NCI-H1930 (cell line): ENCODE measurements at regions not wholly inside any gene's neighbourhood (a gene's known extent, or its start where the extent isn't known, plus 50 kb on each side); places are given as distances from the start of the nearest gene placed in this dataset.
"Not testable (repeated sequence)": the region's sequence is repeated elsewhere in the genome, so short reads cannot be mapped to it uniquely, and the experiment has no call there.

Experiments
- DNase-seq, 2 experiments: peaks; one replicate each; lab custom pipeline; 2025; lab: John Stamatoyannopoulos, UW

DNA sequence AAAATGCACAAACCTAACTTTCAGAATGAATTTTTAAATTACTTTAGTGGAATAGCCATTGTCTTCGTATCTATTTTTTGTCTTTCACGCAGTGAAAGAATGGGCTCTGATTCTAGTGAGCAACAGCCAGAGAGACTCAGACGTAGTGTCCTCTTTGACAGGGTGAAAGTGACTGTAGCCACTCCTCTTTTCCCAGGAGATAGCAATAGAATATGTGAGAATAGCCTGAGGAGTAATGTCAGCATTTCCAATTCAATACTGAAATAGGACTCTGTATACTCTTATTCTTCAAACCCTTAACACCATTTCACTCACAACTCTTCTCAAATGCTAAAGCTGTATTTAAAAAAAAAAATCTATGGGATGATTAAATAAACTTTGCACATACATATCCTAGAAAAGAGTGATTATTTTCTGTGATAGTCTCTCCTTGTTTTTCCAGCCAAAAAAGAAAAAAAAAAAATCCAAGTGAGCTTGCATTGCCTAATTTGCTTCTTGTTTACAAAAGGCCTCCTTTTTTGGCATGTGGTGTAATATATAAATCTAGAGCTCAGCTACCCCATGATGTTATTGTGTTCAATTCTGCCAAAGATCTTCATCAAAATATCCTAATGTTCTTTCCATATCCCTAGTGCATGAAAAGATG, 626.1 kb upstream of the SLITRK6 start:
- no peak for DNase-seq

DNA sequence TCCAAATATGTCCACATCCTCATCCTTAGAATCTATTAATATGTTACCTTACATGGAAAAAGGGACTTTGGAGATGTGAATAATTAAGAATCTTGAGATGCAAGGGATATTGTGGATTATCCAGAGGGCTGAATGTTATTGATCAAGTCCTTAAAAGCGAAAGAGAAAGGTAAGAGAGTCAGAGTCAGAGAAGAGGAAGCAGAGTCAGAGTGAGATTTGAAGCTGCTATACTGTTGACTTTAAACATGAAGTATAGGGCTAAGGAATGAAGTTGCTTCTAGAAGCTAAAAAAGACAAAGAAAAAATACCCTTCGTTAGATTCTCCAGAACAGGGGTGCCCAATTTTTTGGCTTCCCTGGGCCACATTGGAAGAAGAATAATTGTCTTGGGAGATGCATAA, 627.2 kb upstream of the SLITRK6 start:
- no peak for DNase-seq

DNA sequence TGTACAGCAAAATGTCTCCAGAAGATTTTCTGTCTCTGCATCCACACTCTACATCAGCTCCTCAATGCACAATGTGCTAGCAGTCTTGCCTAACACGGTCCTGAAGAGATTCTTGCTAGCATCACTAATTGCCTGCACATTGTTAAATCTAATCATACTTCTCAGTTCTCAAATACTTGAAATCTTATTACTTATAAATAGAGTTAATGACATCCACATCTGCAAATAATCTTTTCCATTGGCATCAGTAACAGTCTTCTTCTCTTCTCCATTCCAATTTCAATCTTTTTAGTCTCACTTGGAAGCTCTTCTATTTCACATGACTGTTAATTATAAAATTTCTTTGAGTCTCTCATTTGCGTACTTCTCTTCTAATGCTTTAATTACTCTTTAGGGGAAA, 630.5 kb upstream of the SLITRK6 start:
- no peak for DNase-seq

DNA sequence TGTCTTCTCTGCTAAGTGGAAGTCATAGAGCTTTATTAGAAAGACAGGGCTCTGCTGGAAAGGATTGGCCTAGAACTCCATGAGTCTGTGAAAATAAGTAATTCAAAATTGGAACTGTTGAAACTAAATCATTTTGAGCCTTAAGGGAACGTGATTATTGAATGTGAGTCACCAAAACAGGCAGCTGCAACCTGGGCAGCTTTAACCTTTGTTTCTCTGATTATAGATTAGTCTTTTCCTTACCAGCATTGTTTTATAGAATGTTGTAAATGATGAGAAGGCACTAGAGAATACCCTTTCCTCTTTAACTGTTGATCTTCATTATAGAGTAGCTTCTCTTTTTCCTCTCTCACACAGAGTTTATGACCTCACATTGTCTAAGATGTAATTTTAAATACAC, 638.8 kb upstream of the SLITRK6 start:
- DNase-seq, result peak; percentile 2 to 39

DNA sequence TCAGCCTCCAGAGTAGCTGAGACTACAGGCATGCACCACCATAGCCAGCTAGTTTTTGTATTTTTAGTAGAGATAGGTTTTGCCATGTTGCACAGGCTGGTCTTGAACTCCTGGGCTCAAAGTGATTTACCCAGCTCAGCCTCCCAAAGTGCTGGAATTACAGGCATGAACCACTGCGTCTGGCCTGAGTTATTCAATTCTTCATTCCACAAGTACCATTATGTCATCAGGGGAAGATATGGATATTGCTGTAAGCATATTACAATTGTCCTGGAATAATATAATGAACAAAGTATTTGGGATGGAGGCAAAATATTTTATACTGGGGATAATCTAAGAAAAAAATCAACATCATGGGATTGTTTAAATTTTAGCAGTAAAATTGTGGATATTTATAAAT, 646.0 kb upstream of the SLITRK6 start:
- DNase-seq, result no peak

DNA sequence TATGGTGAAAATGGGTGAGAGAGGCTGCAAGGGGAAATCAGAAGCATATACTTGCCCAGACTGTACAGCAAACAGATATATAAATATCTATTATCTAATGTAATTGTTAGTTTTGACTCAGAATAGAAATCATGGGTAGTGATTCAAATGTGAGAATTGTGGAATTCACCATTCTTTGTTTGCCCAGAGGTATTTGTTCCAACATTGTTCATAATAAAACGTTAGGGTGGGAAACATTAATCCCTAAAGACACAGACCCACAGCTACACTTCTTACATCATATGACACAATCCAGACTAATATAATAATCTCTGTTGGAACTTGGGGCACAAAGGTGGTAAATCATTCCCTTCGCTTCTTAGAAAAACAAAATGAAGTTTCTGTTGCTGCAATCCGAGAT, 646.5 kb upstream of the SLITRK6 start:
- DNase-seq, result no peak

DNA sequence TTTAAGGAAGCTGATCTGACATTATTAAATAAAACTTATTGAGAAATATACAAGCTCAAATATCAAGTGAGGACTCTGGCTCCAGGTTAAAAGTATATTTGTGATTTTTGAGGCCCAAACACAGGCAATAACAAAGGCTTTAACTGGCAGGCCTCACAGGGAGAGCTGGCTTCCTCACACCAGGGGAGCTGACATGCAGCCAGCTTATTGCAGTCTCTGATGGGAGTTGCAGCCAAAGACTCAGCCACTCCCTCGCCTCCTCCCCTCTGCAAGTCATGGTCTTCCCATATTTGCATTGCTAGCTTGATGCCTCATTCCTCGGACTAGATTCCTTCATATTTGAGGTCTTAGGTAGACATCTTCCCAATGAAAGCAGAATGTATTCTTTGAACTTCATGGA, 647.1 kb upstream of the SLITRK6 start:
- DNase-seq, result no peak

DNA sequence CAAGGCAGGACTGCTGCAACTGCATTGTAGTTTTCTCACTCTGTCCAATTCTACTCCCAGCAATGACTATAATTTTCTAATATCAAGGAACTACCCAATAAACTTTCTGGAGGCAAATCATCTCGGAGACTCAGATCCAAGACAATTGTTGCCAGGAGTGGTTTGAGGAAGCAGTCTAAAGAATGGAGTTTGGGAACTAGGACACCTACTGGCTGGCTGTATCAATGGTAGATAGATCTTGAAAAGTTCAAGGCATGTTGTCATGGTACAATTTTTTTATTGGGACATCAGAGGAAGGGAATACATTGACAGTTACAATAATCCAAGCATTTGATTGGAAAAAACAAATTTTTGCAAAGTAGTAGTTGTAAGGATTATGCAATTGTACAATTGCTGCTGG, 648.3 kb upstream of the SLITRK6 start:
- DNase-seq, result no peak

DNA sequence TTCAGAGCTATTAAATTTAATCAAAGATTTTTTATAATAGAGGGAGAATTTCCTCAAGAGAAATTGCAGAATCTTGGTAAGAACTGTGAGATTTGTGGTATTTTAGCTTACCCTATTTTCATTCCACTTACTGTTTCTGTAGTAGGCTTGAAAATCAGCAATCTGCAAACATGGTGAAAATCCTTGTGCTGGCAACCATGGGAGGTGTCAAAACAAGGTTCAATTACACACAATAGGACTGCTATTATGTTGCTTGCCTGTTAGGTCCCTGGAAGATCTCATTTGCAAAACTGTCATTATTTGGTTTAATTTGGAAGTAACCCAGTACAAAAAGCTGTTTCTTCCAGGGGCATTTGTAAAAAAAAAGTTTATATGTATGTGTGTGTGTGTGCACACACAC, 662.8 kb upstream of the SLITRK6 start:
- DNase-seq, result no peak

DNA sequence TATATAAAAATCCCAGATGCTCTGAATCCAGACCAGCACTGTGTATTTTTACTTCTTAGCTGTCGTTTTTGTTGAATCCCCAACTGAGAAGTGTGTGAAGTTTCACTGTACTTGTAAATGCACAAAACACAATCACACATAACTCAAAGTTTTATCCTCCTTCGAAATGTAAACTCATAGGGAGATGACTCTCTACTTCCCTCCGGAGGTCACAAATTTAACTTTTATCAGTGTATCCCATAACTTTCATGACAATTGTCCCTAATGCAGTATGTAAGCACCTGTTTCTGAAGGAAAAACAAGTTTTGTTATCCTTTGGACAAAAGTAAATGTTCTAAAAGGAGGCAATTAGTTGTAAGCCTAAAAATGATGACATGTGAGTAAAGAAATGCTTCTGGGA, 665.0 kb upstream of the SLITRK6 start:
- no peak for DNase-seq

DNA sequence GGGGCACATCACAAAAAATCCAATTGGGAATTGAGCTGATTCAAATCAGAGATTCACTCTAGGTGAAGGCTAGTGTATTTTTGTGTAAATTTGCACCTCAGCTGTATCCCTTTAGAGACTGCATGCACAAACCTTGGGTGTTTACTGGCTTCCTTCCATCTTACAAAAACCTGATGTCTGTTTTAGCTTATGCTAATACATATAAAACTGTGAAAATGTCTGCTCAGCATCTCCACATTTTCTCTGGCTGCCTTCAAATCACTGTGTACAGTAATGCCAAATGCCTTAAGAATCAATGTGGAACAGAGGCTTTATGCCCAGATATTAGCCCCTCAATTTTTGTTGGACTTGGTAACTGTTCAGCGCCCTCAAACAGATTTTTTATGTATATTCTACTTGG, 675.8 kb upstream of the SLITRK6 start:
- DNase-seq, result no peak

DNA sequence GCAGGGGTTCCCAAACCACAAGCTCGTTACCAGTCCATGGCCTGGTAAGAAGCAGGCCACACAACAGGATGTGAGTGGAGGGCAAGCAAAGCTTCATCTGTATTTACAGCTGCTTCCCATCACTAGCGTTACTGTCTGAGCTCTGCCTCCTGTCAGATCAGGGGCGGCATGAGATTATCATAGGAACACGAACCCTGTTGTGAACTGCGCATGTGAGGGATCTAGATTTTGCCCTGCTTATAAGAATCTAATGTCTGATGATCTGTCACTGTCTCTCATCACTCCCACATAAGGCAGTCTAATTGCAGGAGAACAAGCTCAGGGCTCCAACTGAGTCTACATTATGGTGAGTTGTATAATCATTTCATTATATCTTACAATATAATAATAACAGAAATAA, 677.4 kb upstream of the SLITRK6 start:
- no peak for DNase-seq

DNA sequence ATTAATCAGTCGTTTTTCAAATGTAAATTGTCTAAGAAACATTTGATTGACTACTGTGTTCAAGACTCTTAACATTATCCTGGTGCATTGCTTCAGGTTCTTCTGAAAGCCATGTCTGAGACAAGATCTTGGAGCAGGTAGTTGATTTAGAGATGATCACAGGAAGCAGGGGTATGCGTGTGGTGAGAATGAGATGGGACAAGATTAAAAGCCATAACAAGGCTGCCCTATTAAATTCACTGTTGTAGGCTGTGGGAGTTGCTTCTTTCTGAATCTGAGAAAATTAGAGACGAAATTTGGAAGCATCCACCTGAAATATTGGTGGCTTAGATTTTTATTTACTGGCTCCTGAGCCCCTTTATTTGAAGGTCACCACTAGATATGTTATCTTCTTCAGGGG, 687.4 kb upstream of the SLITRK6 start:
- no peak for DNase-seq

DNA sequence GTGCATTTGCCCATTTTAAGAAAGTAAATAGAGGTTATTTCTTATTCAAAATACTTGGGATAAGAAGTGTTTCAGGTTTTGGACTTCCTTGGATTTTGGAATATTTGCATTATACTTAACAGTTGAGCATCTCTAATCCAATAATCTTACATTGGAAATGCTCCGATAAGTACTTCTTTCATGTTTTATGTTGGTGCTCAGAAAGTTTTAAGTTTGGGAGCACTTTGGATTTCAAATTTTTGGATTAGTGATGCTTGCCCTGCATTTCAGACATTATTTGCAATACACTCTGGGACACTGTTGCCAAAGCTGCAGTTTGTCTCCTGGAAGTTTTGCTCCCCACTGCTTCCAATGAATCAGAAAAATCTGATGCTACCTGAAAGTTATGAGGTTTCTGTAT, 691.9 kb upstream of the SLITRK6 start:
- no peak for DNase-seq

DNA sequence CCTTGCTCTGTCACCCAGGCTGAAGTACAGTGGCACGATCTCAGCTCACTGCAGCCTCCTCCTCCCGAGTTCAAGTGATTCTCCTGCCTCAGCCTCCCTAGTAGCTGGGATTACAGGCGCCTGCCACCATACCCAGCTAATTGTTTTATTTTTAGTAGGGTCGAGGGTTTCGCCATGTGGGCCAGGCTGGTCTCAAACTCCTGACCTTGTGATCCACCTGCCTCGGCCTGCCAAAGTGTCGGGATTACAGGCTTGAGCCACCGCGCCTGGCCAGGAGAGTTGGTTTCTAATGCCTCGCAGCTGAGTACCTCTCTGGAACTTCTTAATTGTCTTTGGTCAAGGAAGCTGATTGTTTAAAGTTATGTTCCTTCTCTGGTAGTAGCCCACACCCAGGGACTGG, 702.7 kb upstream of the SLITRK6 start:
- DNase-seq, result not testable (repeated sequence)

DNA sequence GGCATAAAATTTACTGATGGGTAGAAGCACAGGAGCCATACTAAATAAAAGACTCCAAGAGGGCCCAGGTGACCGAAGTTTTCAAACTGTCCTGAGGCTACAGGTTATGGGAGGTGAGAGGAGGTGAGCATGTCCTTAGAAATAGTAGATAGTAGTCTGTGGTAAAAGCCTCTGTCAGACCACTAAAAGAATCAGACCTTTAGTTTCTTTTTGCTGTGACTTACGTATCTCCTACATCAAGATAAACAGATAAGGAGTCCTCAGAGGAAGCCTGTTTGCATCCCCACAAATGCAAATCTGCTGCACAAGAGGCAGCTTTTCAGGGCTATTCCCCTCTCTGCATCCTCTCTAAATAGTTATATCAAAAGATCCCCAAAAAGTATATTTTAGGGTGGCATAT, 711.6 kb upstream of the SLITRK6 start:
- no peak for DNase-seq

DNA sequence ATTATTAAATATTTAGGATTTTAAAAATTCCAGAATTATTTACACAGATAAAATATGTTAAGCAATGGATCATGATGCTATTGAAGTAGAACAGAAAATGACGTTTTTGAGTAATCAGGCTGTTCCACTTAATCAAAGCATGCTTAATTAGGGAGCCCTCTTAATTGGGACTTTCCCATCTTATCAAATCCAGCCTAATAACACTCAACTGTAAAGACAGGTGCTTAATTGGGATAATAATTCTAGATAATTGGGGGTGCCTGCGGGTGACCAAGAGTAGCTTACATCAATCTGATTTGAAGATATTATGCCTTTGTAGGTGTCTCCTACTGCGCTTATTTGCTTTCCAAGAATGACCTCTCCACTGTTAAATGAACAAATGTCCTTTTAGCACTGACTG, 742.2 kb upstream of the SLITRK6 start:
- DNase-seq, result no peak

DNA sequence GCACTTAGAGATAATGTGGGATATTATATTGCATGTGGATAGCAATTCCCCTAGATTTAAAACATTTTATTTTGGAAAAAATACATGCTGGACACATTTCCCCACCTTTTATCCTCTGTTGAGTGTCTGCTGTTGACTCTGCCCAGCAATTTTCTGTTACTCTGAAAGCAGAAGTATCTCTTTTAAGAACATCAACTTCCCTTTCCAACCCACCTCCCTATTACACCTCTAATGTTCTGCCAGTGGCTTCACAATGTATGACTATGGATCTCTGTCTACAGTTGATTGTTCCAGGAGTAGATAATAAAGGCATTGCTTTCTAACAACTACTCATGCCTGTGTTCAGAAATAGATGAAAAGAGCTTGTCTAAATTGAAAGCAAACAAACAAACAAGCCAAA, 754.8 kb upstream of the SLITRK6 start:
- peak; percentile 70 to 81 for DNase-seq

DNA sequence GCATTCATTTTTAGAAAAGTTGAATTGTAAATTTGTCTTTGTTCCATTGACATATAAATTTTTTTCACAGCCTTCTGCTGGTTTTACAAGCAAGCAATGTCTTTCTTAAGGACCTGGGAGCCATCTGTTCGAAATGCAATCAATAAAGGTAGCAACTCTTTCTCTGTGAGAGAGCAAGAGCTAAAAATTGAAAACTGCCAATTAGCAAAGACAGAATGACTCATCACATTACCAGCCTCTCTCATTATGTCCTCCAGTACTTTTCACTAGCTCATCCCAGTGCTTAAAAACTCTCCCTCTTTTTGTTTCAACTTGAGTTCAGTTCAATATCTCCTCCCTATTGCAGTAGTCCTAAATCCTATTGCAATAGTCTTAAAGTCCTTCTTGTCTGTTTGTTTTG, 760.7 kb upstream of the SLITRK6 start:
- no peak for DNase-seq

DNA sequence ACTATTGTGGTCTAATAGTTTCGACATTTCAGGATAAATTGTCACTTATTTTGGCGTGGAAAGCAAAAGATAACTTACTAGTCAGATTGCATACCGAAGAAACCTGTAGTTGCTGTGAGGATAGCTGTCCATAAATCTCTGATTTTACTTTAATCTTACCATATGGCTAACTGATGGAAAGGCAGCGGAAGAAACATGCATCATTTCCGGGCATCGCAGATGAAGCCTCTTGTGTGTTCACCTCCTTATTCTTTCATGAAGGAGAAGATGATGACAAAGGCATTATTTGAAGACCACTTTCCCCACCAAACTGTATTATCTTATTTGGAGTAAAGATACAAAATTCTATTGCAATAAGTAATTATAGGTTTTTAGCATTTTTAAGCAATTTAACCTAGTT, 763.6 kb upstream of the SLITRK6 start:
- no peak for DNase-seq

DNA sequence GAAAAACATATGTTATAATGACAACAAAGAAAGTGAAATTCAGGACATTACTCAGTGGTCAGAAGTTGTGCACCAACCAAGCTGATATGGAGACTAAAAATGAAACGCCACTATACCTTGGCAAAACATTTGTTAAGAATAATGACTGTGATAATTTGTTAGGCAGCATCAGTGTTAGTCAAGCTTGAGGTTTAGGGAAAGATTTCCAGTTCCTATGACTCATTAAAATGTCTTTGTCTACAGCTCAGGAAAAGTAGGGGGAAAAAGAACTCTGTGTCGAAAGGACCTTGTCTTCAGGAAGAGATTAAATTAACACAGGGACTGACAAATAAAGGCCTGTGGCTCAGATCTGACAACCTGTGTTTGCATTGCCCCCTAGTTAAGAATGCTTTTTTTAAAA, 764.1 kb upstream of the SLITRK6 start:
- no peak for DNase-seq

DNA sequence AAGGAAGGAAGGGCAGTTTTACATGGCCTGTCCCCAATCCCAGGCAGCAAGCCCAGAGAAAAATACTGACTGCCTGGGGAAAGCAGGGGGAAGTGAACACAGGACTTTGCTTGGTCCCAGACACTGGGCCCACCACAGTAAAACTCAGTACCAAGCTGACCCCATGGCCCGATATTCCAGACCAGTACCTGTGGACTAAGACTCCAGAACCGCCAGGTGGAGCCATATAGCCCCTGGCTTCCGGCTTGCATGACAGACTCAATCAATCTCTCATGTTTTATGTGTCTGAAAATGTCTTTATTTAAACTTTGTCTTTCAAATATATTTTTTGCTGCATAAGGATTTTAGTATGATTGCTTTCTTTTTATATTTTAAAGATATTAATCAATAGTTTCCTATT, 767.9 kb upstream of the SLITRK6 start:
- no peak for DNase-seq

DNA sequence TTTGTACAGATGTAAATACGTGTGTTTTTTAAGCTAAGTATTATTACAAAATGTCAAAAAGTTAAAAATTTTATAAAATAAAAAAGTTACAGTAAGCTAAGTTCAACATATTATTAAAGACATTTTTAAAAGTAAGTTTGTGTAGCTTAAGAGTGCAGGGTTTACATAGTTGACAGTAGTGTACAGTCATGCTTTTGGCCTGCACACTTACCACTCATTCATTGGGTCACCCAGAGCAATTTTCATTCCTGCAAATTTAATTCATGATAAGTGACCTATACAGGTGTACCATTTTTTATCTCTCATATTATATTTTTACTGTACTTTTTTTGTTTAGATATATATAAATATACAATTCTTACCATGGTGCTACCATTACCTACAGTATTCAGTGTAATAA, 769.9 kb upstream of the SLITRK6 start:
- DNase-seq, result no peak

DNA sequence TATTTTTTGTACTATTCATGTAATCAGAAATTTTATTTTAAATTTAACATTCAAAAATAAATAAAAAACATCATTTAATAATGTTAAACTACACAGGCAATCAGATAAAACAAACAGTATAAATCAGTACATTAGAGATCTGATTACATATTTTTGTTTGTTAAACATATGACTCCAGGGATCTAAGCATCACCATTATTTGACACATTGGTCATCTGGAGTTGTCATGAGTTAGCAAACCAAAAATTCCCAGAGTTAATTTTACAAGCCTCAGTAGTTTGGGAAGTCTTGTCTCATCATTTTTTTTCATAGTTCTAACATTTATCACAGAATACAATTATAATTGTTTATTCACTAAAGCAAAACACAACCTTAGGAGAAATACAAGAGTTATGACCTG, 770.8 kb upstream of the SLITRK6 start:
- no peak for DNase-seq

DNA sequence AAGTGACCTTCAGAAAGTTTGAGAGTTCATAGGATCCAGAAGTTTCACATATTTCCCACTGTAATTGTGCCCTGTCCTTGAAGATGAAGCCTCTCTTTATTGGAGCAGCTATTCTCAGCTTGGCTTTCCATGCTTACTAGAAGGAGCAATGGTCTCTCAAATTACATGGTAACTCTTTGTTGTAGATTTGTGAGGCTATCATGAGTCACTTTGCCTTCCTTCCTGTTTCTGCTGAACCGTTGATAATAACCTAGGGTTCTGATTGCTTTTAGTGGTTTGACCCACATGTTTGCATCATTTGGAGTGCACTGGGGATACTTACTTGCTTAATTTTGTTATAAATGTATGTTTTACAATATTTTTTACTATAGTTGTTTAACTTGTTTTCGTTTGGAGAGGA, 772.9 kb upstream of the SLITRK6 start:
- no peak for DNase-seq
